Stimulated activated CD8-positive, alpha-beta memory T cell treated with anti-CD3 and anti-CD28 coated beads, Interleukin-15, amount 100 ng/mL, for 48 hours (primary cell): ENCODE measurements at regions not wholly inside any gene's neighbourhood (a gene's known extent, or its start where the extent isn't known, plus 50 kb on each side); places are given as distances from the start of the nearest gene placed in this dataset.
"Not testable (repeated sequence)": the region's sequence is repeated elsewhere in the genome, so short reads cannot be mapped to it uniquely, and the experiment has no call there.

Experiments used
- DNase-seq, 2 donors: peaks; one replicate each; pipeline ENCODE4 v3.0.0-alpha.2; 2020; ENCODE audit warnings: low read depth in 2 of 2

DNA sequence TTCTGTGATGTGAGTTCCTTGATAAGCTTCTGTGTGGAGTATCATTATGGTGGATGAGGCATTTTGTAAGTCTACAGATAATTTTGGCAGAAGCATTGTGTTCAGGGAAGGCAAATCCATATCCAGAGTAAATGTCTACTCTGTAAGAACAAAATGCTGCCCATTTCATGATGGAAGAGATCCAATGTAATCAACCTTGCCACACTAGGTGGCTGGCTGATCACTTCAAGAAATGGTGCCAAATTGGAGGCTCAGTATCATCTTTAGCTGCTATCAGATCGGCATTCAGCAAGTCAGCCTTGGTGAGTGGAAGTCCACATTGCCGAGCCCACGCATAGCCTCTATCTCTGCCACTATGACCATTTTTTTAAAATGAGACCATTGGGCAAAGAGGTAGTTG lies 565.8 kb upstream of the USP24 start:
- no peak for DNase-seq

DNA sequence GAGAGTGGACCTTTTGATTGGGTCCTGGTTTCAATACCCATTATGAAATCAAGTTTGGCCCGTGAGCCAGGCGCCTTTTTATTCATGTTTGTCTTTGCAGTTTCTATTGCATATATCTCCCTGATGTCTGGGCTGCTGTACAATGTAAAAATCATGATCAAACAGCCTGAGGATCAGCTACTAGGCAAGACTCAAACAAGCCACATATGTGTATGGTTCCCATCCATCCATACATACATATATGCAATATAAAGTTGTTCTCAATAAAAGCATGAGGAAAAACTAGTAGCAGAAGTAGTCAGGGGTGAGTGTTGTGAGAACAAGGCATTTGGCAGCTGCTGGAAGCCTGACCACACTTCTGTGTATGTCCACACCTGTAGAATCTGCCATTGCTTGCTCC lies 562.4 kb upstream of the USP24 start:
- no peak for DNase-seq

DNA sequence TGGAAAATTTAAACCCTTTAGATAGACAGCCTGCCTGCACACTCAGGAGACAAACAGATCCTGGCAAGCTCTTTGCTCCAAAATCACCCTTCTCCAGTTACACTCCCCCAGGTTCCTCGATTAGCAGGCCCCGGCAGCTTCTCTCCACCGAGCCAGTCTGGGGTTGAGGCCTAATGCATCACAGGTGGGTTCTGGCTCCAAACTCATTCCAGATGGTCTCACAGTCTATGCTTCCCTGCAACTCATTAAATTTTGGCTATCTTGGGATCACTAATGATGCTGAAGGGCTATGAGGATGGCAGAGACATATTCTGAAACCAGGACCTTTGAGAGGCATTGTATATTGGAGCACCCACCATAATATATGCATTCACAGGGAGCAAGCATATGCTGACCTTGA lies 559.8 kb upstream of the USP24 start:
- no peak for DNase-seq

DNA sequence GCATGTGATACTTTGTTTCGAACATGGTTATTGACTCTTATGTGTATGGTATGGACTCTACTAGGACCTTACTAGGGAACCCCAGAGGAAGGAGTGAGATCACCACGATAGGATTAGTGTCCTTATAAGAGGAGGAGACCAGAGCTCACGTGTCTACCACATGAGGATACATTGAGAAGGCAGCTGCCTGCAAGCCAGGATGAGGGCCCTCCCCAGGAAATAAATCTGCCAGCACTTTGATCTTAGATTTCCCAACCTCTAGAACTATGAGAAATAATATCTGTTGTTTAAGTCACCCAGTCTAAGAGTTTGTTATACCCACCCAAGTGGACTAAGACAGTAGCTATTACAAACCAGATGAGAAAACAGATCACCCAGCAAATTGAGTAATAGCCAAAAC lies 559.3 kb upstream of the USP24 start:
- no peak for DNase-seq

DNA sequence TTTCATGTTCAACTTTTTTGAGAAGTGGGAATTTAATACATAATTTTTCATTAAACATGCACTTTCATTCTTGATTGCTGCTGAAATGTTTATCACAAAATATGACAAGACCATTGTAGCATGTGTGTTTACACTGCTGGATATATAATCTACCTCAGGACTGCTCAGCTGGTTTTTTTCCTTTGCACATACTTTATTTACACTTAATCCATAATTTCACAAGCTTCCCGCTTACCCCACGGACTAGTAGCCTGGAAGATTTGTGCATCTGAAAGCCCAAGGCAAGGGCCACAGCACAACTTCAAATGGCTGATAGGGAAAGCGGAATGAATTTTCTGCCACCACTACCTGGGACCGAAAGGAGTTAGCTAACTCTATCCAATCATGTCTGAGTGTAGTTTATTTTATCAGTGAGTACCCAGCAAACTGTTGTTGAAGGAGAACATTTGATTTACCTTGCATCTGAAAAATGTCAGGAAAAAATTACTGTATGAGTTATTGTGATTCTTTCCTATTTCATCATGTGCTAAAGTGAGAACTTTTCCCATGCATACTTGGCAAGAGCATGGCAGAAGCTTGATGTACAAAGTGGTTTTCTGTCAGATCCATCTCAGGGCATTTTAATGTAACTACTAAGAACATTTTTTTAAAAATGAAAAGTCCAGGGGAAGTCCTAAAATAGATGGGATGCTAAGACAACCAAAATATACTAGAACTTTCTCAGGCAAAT lies 558.2 kb upstream of the USP24 start:
- no peak for DNase-seq

DNA sequence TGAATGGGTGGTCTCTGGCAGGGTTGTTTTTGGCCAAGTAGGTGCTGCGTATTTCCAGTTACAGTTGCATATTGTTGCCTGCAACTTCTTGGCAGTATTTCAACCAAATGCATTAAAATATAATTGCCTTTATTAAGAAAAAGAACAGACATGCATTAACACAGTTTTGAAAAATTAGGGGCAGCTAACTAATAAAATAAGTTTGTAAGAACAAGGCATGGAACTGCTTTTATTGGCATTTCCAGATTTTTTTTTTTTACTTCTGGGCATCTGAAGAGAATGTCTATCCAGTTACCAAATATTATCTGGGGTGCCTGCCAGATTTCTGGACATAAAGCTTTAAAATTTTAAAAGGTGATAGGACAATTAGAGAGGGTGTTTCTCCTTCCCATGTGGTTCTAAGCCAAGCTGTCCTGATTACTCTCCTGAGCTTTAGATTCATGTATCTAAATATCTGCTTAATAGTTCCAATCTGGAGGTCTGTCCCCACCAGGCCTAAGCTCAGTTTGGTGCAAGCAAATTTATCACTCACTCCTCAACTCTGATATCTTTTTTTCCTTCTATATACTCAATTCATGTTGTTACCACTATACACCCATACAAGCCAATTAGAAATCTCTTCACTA lies 553.3 kb upstream of the USP24 start:
- DNase-seq: no peak

DNA sequence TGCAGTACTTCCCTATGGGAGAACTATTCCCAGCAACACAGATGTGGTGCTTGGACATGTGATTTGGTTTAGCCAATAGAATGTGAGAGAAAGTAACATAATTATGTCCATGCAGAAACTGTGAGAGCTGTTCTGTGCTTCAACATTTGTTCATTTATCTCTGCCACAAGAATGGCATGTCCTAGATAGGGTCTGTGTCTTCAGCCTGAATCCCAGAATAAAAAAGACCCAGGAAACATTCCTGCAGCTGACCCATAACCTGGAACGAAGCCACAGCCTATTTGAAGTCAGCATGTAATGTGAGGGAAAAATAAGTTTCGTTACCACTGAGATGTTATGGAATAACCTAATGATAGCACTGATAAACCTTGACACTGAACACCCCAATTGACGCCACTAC lies 552.0 kb upstream of the USP24 start:
- DNase-seq: no peak

DNA sequence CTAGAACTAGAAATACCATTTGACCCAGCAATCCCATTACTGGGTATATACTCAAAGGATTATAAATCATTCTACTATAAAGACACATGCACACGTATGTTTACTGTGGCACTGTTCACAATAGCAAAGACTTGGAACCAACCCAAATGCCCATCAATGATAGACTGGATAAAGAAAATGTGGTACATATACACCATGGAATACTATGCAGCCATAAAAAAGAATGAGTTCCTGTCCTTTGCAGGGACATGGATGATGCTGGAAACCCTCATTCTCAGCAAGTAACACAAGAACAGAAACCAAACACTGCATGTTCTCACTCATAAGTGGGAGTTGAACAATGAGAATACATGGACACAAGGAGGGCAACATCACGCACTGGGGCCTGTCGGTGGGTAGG lies 550.3 kb upstream of the USP24 start:
- DNase-seq: not testable (repeated sequence)

DNA sequence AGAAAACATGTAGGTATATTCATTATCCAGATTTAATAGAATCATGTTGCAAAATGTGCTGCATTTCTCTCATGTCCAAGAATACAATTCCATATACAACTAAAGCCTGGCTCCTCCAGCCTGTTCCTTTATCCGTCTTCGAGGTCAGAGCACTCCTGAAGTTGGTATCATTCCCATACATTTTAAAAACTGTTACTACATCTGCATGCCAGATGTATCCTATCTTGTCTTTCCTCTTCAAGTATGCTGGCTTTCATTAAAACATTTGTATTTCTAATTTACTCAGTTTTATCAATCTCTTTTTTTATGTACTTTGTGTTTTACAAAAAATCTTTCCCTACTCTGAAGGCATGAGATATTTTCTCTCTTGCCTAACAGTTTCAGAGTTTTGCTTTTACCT lies 536.6 kb upstream of the USP24 start:
- no peak for DNase-seq

DNA sequence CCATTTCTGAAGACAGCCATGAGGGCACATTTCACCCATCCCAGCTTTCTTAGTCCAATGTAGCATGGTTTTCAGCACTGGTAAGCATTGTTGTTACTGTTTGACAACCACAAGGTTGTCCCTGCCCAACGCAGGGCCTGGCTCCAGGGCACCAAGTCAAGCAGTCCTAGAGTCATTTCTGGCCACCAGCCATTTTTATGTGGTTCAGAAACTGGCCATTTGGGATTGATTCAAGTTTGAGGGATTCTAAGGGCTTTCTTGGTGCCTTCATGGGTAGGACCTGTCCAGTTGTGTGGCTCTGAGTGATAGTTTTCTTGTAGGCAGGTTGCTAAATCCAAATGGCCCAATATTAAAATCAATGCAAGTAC lies 535.4 kb upstream of the USP24 start:
- DNase-seq: no peak

DNA sequence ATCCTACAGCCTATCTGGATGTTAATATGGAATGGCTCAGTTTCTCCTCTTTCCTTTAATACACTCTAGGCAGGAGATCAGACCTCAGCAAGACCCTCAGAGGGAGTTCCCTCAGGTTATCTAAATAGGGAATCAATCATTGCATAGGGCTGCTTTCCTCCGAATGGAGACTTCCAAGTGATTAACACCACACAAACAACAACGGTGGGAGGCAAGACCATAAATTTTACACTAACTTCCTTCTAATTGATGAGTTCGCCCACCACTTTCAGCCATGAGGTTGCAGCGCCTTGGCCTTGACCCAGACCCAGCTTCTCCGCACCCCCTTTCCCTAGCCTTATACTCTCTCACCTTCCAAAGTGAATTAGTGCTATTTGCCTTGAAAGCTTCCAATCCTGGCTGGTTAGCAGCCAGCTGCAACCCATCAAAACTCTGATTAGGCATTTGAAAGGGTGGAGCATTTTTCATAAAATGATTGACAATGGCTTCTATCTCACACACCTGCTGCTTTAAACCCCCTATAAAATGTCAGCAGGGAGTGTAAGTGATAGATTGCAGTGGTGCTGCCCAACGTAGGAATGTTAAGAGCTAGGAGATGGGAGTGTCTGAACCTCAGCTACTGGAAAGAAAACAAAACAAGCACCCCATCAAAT lies 534.9 kb upstream of the USP24 start:
- no peak for DNase-seq

DNA sequence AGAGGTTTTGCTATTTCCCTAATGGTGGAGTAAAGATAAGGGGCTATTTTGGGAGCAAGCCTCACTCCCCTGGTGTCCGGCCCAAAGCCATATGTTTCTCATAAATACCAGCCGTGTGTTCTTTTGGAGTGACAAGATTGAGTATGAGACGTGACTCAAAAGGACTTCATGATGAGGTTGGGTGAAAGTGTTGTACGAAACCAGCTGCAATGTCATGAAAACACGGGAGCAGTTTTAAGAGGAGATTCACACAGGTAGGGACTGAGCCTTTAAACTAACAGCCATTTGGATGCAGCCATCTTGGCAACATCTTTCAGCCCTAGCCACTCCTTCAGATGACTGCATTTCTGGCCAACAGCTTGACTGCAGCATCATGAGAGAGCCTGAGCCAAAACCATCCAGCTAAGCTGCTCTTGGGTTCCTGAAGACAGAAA lies 532.3 kb upstream of the USP24 start:
- DNase-seq: no peak

DNA sequence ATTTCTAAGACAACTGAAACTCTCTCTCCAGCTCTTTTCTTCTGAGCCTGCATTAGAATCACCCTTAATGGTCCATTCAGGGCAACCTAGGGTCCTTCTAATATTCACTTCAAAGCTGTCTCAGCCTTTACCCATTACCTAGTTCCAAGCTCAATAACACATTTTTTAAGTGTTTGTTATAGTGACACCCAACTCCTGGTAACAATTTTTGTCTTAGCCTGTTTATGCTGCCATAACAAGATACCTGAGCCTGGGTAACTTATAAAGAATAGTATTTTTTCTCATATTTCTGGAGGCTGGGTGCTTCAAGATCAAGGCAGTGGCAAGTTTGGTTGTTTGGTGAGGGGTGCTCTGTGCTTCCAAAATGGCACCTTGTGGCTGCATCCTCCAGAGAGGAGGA lies 531.5 kb upstream of the USP24 start:
- no peak for DNase-seq

DNA sequence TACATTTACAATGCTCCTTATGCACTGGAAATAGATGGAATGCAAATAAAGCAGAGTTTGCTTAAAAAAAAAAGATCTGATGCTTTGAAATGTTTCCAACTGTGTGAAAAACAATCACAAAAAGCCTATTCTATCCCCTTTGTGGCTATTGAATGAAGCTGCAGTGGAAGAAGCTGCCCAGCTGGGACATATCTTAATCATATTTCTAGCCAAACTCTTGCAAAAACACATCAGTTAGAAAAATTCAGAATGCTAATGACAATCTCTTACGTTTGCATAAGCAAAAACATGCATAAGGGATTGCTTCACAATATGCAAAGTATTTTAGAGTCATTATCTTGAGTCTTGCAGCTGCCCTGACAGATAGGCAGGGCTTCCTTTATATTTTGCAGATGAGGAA lies 526.4 kb upstream of the USP24 start:
- DNase-seq: no peak

DNA sequence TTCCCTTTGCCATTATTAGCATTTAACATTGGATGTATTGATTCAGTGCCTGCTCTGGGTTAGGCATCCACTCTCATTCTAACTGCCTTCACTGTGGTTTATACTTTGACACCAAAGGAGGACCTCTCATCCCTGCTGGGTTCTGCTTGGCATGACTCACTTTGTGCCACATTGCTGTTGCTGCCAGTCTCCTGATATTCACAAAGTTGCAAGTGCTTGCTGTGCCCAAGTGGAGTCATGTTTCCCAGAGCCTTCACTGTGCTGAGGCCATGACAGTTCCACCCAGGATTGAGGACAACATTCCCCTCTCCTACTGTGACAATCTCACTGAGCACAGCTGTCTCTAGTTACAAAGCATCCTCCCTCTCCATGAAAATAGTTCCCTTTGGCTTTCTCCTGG lies 519.9 kb upstream of the USP24 start:
- DNase-seq: no peak

DNA sequence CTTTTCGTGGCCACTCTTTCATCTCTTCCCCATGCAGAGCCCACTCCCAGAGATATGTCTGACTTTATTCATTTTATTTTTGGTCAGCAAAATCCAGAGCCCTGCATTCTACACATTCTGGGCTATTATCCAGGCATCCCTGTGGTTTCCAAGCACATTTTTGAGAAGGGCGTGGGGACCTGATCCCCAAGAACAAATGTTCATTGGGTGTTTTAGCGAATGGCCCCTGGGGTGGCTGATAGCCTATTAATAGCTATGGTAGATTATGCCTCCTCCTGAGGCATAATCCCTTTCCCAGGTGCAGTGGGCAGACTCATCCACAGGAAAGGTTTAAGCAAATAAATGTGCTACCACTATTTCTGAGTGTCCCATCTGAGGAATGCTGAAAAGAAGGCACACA lies 511.8 kb upstream of the USP24 start:
- no peak for DNase-seq

DNA sequence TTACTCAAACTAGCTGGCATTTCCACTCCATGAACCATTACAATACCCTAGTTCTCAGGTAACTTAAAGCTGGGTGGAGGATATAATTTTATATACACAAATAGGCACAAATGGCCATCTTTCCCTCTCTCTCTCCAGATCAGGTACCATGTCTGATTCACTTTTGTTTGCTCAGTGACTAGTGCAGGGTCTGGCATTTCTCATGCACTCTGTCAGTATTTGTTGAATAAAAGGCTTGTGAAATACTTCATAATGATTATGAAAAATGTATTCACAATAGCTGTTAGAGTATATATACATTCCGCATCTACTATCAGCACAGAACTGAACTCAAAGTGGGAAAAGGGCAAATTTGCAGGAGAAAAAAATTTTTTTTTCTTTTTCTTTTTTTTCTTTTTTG lies 510.2 kb upstream of the USP24 start:
- no peak for DNase-seq

DNA sequence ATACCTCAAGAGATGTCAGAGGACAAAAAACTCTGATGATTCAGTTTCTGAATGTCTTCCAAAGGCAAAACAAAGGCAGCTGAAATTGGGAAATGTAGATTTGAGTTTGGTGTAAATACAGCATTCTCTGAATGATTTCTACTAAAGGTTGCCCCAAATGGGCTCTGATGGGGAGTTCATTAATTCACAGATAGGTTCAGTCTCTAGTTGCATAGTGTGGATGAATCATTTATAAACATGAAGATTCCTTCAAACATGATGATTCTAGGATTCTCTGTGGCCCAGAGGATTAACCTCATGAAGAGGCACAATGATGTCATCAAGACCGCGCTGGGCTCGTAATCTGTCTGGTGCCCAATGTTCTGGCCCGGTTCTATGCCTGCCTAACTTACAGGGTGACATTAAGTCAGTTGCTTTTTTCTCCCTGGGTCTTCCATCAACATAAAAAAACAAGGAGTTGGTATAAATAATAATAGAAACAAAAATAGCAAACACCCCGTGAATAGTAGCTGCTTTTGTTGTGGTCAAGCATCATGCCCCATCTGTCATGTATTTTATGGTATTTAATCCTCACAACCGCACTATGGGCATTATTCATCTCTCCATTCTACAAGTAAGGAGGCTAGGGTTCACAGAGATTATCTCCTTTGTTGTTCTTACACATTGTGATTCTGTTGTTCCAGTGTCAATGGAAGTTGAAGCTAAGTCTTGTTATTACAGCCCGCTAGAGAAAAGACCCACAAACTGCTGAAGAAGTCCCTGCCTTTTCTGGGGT lies 509.6 kb upstream of the USP24 start:
- DNase-seq: no peak

DNA sequence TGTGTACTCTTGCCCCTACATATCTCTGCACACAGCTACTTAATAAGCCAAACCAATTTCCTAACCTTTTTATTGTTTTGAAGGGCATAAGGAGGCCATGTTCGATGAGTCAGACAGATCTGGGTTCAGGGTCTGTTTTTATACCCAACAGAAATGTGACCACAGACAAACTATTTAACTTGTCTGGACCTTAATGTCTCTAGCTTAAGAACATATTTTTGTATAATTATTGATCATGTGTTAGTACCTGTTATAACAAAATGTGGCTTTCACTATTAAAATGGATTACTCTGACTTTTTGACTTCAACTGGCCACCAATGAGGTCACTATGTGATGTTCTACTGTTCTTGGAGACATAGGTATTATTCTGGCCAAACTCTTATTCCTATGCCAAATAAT lies 507.8 kb upstream of the USP24 start:
- DNase-seq: no peak

DNA sequence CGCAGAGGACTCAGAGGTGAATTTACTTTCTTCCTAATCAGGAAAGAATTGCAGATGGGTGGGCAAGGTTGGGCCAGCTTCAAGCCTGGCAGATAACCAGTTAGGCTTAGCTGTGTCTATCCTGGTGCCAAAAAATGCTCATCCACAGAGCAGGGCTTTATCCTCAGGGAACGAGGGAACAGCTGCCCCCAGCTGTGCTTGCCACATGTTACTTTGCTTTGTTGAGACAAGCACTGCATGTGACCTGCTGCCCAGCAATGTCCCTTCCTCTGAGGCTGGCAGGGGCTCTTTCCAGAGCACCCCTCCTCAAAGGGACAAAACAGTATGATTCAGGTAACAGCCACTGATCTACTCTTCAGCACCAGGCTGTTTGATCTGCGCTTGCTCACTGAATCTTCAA lies 505.1 kb upstream of the USP24 start:
- DNase-seq: no peak

DNA sequence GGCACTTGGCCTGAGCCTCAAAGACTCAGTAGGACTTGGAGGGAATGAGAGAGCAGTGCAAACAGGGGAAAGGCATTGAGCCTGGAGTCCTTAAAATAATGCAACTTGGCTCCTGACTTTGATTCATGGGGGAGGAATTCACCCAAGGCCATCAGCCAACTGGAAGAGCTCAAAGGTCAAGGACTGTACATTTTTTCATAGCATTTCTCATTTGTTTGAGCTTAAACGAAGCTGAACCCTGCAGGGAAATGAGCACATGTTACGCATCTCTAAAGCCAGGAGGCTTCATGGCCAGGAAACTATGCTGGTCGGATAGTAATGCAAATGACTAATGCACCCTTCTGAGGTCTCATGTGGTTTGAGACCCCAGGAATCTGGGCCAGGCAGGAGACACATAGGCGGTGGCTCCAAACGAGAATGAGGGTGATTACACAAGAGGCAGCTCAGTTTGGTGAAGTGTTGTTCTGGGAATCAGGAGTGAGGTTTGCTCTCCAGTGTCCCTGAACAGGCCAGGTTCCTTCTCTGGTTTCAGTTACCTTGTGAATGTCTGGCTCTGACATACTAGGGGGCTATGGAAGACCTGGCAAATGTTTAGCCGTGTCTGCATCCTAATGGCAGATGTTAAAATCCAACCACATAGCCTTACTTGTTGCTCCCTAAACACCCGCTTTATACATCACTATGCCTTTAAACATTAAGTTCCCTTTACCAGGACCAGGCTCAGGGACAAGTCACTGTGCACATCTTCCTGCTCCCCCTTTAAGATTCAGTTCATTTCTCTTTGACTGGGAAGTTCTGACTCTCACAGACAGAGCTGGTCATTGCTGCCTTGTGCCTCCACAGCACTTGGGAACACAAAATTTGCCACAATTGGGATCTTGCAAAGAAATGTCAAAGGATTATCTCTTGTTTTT lies 503.9 kb upstream of the USP24 start:
- no peak for DNase-seq

DNA sequence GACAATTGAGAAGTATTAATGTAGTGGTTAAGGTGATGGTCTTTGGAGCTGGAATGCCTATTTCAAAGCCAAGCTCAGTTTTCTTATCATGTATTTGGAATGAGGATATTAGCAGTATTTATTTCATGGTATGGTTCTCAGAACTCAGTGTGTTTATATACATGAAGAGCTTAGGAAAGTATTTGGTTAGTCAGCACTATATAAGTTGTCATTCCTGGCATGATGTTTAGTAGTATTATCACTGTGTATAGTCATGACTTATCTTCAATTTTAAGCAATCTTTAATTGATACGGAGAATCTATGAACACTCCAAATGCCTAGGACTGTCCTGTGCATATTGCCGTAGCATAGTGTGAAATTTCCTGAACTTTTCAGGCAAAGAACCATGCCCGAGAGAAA lies 501.9 kb upstream of the USP24 start:
- DNase-seq: no peak
